Fibroblast of skin of abdomen (primary cell): ENCODE measurements at regions not wholly inside any gene's neighbourhood (a gene's known extent, or its start where the extent isn't known, plus 50 kb on each side); places are given as distances from the start of the nearest gene placed in this dataset.
"Not testable (repeated sequence)": the region's sequence is repeated elsewhere in the genome, so short reads cannot be mapped to it uniquely, and the experiment has no call there.

Experiments used
- DNase-seq: peaks from one replicate; pipeline ENCODE4 v3.0.0-alpha.2; 2013

DNA sequence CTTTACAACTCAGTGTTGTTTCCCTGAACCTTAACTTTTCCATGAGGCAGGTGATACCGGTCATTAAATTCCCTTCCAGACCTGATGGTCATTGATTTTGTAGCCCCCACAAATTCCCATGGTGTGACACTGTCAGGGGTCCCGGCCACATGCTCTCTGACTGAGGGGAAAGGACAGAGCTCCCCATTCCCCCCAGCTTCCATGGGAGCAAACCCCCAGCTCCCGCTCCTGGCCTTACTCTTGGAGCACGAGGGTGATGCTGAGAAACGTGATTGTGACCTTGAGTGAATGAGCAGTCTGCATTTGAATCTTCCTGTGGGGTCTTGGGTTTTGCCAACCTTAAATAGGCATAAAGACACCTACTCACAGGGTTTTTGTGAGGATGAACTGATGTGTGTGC, 366.8 kb downstream of the RPS6KC1 start:
- DNase-seq, result no peak

DNA sequence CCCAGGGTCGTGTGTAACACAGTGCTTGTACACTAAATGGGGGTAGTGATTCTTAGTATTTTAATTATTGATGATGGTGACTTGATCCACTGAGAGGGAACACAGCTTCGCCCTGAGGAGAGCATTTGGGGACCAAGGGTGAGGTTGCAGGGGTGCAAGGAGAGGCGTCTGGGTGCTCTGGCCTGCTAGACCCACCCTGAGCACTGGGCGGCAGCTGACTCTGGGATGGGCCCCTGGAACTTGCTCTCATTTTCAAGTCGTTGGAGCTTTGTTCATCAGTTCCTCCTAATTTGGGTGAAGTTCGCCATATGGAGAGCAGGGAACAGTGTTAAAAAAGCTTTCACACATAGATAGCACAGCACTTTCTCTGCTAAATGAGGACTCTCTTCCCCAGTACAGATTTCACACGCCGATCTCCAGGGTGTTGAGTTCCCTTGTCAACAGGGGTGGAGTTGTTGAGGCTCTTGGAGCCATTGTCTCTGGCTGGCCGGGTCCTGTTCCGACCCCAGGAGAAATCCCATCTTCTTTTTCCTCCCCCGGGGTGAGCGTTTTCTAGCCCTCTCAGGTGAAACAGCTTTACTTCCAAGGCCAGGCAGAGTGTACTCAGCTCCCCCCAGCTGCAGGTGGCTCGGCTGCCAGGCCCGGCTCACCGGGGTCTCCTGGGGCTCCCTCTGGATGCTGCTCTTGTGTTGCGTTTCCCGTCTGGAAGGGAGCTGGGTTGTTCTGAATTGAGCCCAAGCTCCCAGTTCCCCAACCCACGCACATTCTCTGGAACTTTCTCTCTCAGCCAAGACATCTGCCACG, 367.4 kb downstream of the RPS6KC1 start:
- DNase-seq, result no peak

DNA sequence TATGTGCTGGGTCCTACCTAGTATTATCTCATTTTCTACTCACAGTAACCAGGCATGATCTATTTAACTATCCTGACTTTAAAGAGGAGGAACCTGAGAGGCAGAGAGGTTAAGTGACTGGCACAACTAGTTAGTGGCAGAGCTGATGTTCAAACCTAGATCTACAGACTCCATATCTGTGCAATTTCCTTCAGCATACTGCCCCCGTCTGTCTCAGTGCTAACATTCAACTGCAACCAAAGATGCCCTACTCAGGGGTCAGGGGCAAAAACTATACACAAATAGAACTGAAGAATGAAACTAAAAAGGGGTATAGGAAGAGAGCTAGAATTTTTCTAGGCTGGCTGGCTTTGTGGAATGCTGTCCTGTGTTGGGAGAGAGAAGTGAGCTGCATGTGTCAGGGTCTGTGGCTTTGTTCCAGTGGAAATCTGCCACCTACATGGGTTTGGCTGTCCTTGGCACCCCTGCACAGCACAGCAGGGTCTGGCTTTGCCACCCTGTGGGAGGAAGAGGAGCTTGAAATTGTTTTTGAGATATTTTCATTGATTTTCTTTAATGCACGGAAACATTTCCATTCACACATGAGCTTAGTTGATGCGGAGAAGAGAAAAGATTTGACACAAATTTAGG, 368.5 kb downstream of the RPS6KC1 start:
- DNase-seq, result no peak

DNA sequence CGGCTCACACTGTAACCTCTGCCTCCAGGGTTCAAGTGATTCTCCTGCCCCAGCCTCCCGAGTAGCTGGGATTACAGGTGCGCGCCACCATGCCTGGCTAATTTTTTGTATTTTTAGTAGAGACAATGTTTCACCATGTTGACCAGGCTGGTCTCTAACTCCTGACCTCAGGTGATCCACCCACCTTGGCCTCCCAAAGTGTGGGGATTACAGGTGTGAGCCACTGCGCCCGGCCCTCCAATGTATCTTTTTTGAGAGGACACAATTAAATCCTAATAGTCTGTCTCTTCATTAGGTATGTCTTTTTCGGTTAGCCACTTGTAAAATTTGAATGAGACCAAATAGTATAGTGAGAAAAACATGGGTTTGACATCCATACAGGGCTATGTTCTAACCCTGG, 370.1 kb downstream of the RPS6KC1 start:
- not testable (repeated sequence) for DNase-seq

DNA sequence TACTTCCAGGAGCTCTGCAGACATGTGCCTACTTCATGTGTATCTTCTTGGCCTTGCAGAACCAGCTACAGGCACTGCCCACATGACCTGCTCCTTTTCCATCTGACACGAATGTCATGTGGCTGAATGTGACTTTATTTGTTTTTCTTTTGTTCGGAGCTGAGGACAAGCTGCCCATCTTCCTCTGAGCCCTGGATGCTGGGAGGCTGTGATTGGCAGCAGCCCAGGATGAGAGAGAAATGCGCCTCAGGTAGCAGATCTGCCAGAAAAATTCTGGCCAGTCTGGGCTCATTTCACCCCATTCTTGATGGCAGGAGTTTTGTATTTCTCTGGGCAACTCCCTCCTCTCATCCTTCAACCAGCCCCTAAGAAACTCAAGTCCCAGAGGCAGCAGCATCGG, 372.0 kb downstream of the RPS6KC1 start:
- no peak for DNase-seq

DNA sequence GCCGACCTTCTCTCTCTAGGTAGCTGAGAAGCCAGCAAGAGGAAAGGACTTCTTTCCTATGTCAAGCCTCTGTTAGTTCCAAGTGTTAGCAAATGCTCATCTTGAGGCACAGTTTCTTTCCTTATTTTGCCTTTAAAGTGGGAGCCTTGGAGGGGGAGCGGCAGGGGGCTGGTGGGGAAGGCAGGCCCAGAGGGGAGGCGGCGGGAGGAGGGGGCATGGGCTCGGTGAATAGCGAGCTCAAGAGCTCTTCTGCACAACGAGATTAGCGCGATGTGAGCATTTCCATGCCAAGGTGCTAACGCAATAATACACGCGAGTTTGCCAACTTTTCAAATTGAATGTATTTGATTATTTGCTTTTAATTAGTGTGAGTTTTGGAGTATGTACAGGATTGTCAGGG, 372.6 kb downstream of the RPS6KC1 start:
- DNase-seq, result no peak

DNA sequence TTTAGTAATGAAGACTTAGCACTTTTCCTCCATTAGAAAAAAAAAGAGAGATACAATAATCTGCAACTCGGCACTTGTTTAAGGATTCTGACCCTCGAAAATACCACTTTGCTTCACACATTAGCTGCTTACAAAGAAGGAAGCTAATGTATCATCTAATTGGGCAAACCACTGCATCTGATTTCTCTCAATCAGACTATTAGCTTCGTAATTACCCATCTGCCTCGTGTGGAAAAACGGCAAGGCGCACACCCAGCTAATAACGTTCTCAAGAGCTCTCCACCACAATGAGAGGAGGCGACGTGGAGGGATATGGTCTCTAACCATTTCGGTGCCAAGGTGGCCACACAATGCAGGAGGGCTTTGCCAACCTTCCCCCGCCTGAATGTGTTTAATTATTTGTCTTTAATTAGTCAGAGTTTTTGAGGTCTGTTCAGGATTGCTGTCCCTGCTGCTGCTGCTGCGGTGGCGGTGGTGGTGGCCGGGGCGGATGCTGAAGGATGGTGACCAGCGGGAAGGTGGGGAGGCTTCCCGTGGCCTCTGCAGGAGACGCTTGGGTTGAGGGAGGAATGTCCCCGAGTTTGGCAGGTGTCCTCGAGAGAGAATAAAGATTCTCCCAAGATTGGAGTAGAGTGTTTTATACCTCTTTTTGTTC, 374.5 kb downstream of the RPS6KC1 start:
- DNase-seq, result no peak

DNA sequence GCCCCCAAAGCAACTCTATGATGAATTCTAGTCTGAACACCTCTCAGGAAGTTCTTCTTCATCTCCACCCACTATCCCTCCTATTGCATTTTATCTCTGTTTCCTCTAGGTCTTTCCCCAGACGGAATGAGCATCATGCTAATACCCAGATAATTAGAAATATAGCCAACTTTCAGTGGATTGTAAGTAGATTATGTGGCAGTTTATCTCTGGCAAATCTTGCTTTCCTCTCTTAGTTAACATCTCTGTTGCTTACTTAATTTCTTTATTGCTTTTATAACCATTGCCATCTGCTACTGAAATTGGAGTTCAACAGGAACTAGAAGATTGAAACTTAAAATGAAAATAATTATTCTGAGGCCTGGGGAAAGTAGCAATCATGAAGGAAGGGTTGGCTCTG, 378.6 kb downstream of the RPS6KC1 start:
- DNase-seq, result no peak

DNA sequence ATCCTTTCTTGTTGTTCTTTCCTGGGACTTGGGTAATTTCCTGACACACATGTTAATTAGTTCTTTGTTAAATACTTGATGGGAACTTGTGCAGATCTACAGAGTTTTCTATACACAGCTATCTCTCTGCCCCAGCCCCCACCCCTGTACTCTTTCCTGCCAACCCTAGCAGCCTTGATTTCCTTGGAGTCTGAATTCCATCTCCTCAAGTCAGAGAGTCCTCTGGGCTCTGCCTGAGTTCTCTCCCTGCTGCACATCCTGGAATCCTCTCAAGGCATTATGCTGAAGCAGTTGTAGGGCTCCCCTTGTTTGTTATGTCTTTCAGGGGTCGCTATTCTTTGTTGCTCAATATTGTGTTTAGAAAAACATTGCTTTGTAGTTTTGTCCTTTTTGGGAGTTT, 384.7 kb downstream of the RPS6KC1 start:
- no peak for DNase-seq

DNA sequence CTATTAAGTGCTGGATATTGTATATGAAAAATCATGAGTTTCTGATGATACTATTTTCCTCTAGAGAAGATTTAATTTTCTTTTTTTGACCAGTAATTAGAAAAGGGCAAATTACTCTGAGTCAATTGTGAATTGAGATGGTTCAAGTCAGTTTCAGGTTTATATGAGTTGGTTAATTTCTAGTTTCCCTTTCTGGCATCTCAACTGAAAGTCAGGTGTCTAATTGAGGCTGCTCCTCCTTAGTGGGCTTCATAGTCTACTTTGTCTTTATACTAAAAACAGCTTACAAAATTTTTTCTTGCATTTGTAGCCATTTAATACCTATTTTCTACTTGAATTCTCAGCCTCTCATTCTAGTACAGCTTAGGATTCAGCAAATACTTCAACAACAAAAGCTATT, 387.3 kb downstream of the RPS6KC1 start:
- DNase-seq, result no peak

DNA sequence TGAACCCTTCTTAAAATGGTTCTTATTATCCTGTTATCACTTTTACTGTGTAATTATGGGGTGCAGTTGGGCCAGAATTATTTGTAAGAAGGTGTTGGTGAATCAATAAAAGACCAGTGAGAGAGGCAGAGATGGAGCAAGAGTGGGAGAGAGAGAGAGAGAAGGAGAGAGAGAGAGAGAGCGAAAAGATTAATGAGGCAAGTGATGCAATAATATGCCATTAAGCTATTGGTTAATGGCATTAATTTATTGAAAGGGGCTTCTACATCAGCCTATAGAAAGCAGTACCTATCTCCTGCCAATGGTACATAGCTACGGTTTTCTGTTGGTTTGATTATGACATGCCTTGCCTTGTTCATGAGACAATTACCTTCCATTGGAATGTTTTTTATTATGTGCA, 388.7 kb downstream of the RPS6KC1 start:
- DNase-seq, result no peak

DNA sequence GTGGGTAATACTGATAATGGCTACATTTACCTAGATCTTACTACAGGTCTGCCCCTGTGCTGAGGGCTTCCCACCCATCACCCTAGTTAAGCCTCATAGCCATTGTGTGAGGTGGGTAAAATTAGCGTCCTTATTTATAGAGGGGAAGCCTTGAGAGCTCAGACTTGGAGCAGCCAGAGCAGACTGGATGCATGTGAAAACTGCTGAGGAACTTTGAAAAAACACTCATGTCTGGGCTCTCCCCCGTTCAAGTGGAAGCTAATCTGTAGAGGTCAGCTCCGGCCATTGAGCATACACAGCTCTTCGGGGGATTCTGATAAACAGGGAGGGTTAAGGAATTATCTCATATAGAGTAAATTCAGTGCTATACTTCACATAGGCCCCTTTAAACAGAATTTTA, 389.7 kb downstream of the RPS6KC1 start:
- DNase-seq, result no peak

DNA sequence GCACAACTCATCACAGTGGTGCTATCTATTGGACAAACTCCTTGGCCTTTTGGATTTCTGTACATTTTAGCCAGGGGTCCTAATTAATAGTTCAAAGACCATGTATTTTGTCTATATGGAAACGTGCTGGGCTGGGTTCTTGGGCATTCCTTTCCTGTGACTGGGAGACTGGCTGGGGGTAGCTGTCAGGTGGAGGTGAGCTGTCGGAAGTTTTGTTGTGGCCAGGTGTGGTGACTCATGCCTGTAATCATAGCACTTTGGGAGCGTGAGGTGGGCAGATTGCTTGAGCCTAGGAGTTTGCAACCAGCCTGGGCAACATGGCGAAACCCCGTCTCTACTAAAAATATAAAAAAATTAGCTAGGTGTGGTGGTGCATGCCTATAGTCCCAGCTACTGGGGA, 392.4 kb downstream of the RPS6KC1 start:
- DNase-seq, result no peak

DNA sequence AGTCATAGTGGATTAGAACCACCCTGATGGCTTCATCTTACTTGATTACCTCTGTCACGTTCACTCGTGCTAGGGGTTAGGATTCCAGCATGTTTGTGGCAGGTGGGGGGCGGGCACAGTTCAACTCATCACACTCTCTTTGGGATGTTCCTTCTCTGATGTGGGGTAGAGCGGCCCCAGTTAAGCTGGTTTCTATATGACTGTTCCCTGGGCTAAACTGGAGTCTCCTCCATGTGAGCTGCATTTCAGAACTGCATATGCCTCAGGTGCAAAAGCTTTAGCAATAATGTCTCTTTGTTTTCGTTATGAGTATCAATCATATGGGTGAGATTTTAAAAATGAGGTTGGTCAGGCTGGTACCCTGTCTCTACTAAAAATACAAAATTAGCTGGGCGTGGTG, 393.2 kb downstream of the RPS6KC1 start:
- DNase-seq, result no peak

DNA sequence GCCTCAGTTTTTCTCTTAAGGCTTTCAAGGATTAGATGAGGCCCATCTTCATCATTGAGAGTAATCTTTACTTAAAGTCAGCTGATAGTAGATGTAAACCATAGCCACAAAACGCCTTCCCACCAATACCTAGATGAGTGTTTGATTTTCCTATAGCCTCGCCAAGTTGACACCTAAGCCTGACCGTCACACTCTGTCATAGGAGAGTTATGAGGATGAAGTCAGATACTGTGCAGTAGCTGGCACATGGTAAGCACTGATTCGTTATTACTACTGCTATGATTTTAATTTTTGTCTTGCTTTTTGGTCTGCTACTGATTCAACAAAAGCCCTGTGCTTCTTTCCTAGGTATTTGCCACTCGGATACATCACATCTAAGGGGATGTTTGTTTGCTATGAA, 395.5 kb downstream of the RPS6KC1 start:
- no peak for DNase-seq

DNA sequence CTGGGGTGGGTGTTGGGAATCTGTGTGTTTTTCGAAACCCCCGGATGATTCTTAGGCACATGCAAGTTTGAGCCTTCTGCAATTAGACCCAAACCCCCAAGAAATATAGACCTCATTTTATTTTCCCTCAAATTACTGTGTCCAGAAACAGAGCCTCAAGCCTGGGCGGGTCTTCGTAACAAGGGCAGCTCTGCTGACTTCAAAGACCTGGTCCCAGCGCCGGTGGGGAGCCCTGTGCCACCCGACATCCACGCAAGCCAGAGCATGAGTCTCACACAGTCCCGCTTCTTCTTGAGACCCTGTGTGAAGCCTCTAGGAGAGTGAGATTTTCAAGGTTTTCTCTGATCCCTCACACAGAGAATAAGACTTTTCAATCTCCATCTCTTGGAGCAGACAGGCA, 397.3 kb downstream of the RPS6KC1 start:
- no peak for DNase-seq

DNA sequence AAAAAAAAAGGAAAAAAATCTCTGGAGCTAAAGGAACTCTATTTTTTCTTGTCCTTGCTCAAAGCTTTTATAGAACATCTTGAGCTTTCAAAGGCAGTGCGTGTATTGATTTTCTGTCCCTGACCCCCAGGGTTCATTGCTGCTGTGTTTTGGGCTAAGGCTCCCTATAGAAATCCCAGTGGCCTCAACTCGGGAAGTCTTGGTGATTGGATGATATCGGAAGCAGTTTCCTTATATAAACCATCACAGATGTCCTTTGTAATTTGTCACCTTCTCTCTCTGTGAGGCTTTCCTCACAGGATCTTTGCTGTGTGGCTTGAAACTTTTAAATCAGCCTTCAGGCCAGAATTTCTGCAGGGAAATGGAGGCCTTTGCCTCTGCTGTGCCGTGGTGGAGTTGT, 397.7 kb downstream of the RPS6KC1 start:
- no peak for DNase-seq

DNA sequence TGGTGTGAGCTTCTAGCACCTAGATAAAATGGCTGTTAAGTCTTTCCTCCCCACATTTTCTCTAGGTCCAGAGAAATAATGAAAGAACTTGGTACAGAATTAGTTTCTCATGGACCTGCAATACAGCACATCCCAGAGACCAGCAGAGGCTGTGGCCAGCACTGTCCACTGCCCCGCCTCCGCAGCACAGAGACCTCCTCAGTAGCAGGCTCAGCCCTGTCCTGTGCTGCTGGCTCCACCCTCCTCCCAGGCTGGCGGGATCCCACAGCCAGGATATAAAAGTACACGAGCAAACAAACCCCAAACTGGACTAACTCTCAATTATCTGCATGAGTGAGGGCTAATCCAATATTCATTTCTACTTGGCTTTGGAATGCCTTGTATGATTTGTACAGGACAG, 401.5 kb downstream of the RPS6KC1 start:
- no peak for DNase-seq

DNA sequence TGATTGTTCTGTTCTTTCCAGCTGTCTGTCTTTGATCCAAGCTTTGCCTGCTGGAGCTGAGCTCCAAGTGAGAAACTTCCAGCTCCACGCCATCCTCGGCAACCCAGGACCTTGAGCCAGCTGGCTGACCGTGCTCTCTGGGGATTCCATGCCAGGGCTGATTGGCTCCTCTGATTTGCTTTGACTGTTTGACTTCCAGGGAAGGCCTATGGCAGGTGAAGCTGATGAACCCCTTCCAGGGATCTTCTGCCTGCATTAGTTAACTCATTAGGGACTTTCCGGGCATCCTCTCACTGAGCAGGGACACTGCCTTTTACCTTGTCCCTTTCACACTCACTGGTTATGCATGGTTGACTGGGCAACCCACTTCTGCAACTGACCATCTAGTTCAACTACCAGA, 406.1 kb downstream of the RPS6KC1 start:
- DNase-seq, result no peak

DNA sequence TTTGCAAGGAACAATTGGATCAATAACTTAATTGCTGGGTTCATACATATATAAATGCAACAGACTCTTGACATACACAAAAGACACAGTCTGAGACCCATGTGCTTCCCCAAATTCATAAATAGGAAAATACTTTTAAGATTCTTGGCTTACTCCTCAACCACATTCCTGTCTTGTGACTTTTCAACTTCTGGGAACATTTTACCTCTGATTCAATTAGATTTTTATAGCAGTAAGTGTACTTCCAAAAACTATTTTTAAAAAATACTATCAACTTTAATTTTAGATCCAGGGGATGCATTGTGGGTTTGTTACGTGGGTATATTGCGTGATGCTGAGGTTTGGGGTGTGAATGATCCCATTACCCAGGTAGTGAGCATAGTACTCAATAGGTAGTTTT, 406.7 kb downstream of the RPS6KC1 start:
- no peak for DNase-seq

DNA sequence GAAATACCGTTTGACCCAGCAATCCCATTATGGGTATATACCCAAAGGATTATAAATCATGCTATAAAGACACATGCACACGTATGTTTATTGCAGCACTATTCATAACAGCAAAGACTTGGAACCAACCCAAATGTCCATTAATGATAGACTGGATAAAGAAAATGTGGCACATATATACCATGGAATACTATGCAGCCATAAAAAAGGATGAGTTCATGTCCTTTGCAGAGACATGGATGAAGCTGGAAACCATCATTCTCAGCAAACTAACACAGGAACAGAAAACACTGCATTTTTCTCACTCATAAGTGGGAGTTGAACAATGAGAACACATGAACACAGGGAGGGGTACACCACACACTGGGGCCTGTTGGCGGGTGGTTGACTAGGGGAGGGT, 411.3 kb downstream of the RPS6KC1 start:
- DNase-seq, result not testable (repeated sequence)

DNA sequence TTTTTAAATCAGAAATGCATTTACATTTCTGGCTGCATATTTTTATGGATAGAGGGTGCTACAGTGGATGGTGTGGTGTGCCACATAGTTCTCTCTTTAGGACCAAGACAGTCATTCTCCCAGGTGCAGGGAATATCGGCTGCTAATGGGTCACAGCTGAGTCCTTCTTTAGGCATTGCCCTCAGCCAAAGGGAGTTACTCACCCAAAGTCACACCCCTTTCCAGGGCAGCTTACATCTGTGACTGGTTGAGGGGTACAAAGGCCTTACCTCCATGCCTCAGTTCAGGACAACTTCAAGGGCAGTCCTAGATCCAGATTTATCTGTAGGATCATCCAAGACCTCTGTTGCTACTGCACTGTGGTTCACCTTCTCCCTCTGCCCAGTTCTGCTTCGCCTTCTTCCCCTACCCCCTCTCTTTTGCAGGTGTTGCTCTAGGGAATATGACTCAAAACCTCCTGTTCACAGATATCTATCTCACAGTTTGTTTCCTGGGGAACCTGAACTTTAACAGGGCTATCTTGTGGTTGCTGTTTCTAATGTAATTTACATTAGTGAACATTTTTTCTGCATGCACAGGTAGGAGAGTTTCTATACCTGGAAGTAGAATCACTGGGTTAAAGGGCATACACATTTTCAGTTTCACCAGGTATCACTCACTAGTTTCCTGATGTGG, 413.9 kb downstream of the RPS6KC1 start:
- no peak for DNase-seq

DNA sequence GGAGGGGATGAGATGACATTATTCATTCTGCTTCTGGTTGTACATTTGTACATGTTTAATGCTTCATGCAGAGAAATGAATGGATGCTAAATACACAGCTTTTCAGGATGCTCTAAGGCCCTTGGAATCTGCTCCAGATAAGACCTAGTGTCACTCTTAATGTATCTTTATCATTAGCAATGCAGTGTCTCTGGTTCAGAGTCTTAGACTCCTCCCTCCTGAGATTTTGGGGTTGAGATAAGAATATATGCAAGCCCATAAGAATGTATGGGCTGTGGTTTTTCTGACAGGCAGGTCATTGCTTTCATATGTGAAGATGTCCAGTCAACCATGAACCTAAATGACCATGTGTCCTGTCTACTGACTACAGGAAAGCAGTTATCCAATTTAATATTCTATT, 415.5 kb downstream of the RPS6KC1 start:
- no peak for DNase-seq

DNA sequence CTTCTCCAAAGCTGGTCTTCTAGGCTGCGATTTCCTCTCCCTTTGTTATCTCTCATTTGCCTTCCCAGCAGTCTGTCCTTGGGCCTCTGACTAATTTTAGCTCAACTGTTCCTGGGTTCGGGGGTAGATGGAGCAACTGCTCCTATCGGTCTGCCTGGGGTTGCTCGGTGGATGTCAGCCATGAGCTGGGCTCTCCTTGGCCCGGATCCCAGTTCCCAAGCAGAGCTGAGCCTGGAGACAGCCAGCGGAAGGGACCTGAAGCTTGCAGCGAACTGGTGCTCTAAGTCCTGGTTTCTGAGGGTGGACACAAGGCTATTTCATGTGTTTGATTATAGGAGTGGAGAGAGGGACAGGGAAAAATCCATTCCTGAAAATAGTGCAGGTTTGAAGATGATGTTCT, 423.0 kb downstream of the RPS6KC1 start:
- no peak for DNase-seq
